ENCODE measurements at regions not wholly inside any gene's neighbourhood (a gene's known extent, or its start where the extent isn't known, plus 50 kb on each side); places are given as distances from the start of the nearest gene placed in this dataset.

DNA sequence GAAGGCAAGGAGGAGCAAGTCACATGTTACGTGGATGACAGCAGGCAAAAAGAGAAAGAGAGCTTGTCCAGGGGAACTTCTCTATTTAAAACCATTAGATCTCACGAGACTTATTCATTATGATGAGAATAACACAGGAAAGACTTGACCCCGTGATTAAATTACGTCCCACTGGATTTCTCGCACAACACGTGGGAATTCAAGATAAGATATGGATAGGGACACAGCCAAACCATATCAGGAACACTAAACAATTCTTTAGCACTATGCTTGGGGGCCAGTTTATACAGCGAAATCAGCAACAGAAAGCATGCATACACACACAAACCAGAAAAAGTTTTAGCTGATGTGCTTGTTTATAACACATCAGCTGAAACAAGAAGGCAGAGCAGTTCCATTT is 704.2 kb downstream of the OTOL1 start:
- no peaks in the 10 kb centered on the region for H3K4me1 ChIP-seq (ENCODE audit: control insufficient read depth in 1 of 2, insufficient read depth in 2 of 2, low read depth in 1 of 2, low read length in 1 of 2)
- no peaks in the 10 kb centered on the region for H3K36me3 ChIP-seq (replicated peaks in 1 of 2; ENCODE audit: control insufficient read depth in 1 of 2, insufficient read depth in 2 of 2, low read length in 1 of 2)
- DNase-seq, result no peak
- H4K20me1 ChIP-seq (ENCODE audit: insufficient read depth), result no peaks in the 10 kb centered on the region
- H3K9me2 ChIP-seq, result no peaks in the 10 kb centered on the region
- H3K9me3 ChIP-seq, result no peaks in the 10 kb centered on the region
- no peak for TF ChIP-seq EZH2phosphoT487 (IDR thresholded peaks at IDR 0.05; ENCODE audit: borderline replicate concordance, low read depth)
- TF ChIP-seq CHD2 (IDR thresholded peaks at IDR 0.05; ENCODE audit: low read length, partially characterized antibody), result no peak
- no peak for TF ChIP-seq GATA2 (CRISPR knock-in tag; IDR thresholded peaks at IDR 0.05)
- H3K4me2 ChIP-seq, result no peak overlapping the region
- H3F3A ChIP-seq (replicated peaks; ENCODE audit: insufficient read depth), result no peaks in the 10 kb centered on the region
- POLR2A ChIA-PET, result no interaction called here
- CTCF ChIA-PET, result interaction anchor here (1.3 to 1.6 kb wide), 2 partner anchors 19 to 38 kb away, joined by 3 read pairs; no protein-coding TSS in a partner anchor
- 73% methylated on average over 7 of the region's 7 CpGs for WGBS (ENCODE audit: low lambda C conversion rate)
- H3K4me3 ChIP-seq (ENCODE audit: low read depth in 2 of 2, low read length in 1 of 2), result no peak overlapping the region
- H2AFZ ChIP-seq (ENCODE audit: low read depth), result no peak overlapping the region
- H3K27me3 ChIP-seq (ENCODE audit: insufficient read depth), result no peaks in the 10 kb centered on the region
- no peaks in the 10 kb centered on the region for H3K79me2 ChIP-seq (ENCODE audit: insufficient read depth)
- no peak overlapping the region for H3K27ac ChIP-seq (ENCODE audit: low read depth in 2 of 2, low read length in 1 of 2)
- no peak overlapping the region for H3K9ac ChIP-seq

DNA sequence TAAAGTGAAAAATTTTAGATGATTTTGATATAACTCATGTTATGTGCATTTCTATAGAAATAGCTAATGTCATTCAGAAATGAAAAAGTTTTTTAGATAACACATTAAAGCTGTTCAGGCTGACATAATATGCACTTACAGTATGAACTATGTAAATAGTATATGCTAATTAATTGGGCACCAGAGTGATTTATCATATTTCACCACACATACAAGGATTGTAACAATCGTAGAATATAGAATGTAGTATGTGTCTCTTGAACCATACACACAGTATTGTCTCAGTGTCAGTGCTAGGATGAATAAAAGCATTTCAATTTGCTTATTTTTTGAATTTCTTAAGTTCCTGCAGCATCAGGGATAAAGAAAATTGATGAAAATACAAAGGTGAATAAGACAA is 710.0 kb downstream of the OTOL1 start:
- no peaks in the 10 kb centered on the region for H3F3A ChIP-seq (replicated peaks; ENCODE audit: insufficient read depth)
- H3K4me3 ChIP-seq (ENCODE audit: low read depth in 2 of 2, low read length in 1 of 2), result no peak overlapping the region
- no peaks in the 10 kb centered on the region for H3K36me3 ChIP-seq (replicated peaks in 1 of 2; ENCODE audit: control insufficient read depth in 1 of 2, insufficient read depth in 2 of 2, low read length in 1 of 2)
- H3K4me2 ChIP-seq, result no peak overlapping the region
- no peak for DNase-seq
- H3K9me3 ChIP-seq, result no peaks in the 10 kb centered on the region
- TF ChIP-seq FOXJ3 (CRISPR knock-in tag; IDR thresholded peaks at IDR 0.05) (no peak), GATA2 (CRISPR knock-in tag; IDR thresholded peaks at IDR 0.05) (no peak), RCOR1 (IDR thresholded peaks at IDR 0.05; ENCODE audit: low read length) (no peak), FOXM1 (IDR thresholded peaks at IDR 0.05; ENCODE audit: low read depth) (no peak), GABPA (IDR thresholded peaks at IDR 0.05; ENCODE audit: low read depth) (no peak), JUND (IDR thresholded peaks at IDR 0.05) (no peak), RXRA (IDR thresholded peaks at IDR 0.05; ENCODE audit: borderline replicate concordance, low read depth) (no peak), TCF12 (IDR thresholded peaks at IDR 0.05) (no peak), EP300 (IDR thresholded peaks at IDR 0.05; ENCODE audit: borderline replicate concordance in 1 of 2, low read depth in 1 of 2, low read length in 1 of 2) (no peak), RFX5 (IDR thresholded peaks at IDR 0.05; ENCODE audit: low read length) (no peak), CHD2 (IDR thresholded peaks at IDR 0.05; ENCODE audit: low read length, partially characterized antibody) (no peak)
- TF ChIP-seq, protein P1, sequence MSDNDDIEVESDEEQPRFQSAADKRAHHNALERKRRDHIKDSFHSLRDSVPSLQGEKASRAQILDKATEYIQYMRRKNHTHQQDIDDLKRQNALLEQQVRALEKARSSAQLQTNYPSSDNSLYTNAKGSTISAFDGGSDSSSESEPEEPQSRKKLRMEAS (IDR thresholded peaks at IDR 0.05; ENCODE audit: low read depth), result no peak
- TF ChIP-seq, protein P2, sequence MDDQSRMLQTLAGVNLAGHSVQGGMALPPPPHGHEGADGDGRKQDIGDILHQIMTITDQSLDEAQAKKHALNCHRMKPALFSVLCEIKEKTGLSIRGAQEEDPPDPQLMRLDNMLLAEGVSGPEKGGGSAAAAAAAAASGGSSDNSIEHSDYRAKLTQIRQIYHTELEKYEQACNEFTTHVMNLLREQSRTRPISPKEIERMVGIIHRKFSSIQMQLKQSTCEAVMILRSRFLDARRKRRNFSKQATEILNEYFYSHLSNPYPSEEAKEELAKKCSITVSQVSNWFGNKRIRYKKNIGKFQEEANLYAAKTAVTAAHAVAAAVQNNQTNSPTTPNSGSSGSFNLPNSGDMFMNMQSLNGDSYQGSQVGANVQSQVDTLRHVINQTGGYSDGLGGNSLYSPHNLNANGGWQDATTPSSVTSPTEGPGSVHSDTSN (IDR thresholded peaks at IDR 0.05), result no peak
- TF ChIP-seq, protein P3, sequence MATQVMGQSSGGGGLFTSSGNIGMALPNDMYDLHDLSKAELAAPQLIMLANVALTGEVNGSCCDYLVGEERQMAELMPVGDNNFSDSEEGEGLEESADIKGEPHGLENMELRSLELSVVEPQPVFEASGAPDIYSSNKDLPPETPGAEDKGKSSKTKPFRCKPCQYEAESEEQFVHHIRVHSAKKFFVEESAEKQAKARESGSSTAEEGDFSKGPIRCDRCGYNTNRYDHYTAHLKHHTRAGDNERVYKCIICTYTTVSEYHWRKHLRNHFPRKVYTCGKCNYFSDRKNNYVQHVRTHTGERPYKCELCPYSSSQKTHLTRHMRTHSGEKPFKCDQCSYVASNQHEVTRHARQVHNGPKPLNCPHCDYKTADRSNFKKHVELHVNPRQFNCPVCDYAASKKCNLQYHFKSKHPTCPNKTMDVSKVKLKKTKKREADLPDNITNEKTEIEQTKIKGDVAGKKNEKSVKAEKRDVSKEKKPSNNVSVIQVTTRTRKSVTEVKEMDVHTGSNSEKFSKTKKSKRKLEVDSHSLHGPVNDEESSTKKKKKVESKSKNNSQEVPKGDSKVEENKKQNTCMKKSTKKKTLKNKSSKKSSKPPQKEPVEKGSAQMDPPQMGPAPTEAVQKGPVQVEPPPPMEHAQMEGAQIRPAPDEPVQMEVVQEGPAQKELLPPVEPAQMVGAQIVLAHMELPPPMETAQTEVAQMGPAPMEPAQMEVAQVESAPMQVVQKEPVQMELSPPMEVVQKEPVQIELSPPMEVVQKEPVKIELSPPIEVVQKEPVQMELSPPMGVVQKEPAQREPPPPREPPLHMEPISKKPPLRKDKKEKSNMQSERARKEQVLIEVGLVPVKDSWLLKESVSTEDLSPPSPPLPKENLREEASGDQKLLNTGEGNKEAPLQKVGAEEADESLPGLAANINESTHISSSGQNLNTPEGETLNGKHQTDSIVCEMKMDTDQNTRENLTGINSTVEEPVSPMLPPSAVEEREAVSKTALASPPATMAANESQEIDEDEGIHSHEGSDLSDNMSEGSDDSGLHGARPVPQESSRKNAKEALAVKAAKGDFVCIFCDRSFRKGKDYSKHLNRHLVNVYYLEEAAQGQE (IDR thresholded peaks at IDR 0.05; ENCODE audit: low read depth, low read length), result no peak
- TF ChIP-seq, protein P4, sequence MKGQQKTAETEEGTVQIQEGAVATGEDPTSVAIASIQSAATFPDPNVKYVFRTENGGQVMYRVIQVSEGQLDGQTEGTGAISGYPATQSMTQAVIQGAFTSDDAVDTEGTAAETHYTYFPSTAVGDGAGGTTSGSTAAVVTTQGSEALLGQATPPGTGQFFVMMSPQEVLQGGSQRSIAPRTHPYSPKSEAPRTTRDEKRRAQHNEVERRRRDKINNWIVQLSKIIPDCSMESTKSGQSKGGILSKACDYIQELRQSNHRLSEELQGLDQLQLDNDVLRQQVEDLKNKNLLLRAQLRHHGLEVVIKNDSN (IDR thresholded peaks at IDR 0.05; ENCODE audit: borderline replicate concordance, low read depth), result no peak
- TF ChIP-seq, protein P5, sequence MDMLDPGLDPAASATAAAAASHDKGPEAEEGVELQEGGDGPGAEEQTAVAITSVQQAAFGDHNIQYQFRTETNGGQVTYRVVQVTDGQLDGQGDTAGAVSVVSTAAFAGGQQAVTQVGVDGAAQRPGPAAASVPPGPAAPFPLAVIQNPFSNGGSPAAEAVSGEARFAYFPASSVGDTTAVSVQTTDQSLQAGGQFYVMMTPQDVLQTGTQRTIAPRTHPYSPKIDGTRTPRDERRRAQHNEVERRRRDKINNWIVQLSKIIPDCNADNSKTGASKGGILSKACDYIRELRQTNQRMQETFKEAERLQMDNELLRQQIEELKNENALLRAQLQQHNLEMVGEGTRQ (IDR thresholded peaks at IDR 0.05; ENCODE audit: borderline replicate concordance, low read depth, low read length), result no peak
- no peak overlapping the region for H3K9ac ChIP-seq
- POLR2A ChIA-PET, result no interaction called here
- no peaks in the 10 kb centered on the region for H4K20me1 ChIP-seq (ENCODE audit: insufficient read depth)
- H3K27ac ChIP-seq (ENCODE audit: low read depth in 2 of 2, low read length in 1 of 2), result no peak overlapping the region
- 72% methylated on average over 1 of the region's 1 CpG for whole genome bisulfite sequencing (ENCODE audit: low lambda C conversion rate)
- no peaks in the 10 kb centered on the region for H3K4me1 ChIP-seq (ENCODE audit: control insufficient read depth in 1 of 2, insufficient read depth in 2 of 2, low read depth in 1 of 2, low read length in 1 of 2)
- no peaks in the 10 kb centered on the region for H3K27me3 ChIP-seq (ENCODE audit: insufficient read depth)
- CTCF ChIA-PET, result no interaction called here
- H3K9me2 ChIP-seq, result no peaks in the 10 kb centered on the region
- H2AFZ ChIP-seq (ENCODE audit: low read depth), result no peak overlapping the region
- H3K79me2 ChIP-seq (ENCODE audit: insufficient read depth), result no peaks in the 10 kb centered on the region
